Suppressor macrophage (primary cell): ENCODE measurements at regions not wholly inside any gene's neighbourhood (a gene's known extent, or its start where the extent isn't known, plus 50 kb on each side); places are given as distances from the start of the nearest gene placed in this dataset.
A peak's percentile ranks its signal among the peaks of the same experiment; 100 is the strongest.
"Not testable (repeated sequence)": the region's sequence is repeated elsewhere in the genome, so short reads cannot be mapped to it uniquely, and the experiment has no call there.

Source experiments
- DNase-seq, 4 experiments: peaks; one replicate each; pipeline ENCODE4 v3.0.0-alpha.2; 2020 to 2022

DNA sequence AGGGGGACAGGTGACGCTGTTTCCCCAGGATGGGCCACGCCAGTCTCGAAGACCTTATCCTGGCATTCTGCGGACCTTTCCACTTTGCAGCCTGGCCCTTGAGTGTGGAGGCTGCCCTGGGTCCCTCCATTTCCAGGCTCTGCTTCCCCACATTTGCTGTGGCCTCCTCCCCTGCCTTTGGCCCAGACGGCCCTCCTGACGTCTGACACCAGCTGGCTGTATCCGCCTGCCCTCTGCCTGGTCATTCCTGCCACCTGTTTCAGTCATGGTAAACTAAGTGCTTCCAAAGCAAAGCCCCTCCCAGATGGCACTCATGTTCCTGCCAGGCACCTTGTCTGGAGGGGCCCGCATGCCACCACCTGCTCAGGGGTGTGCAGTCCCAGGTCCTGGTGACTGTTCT, 95.1 kb downstream of the ASB1 start:
- DNase-seq = no peak

GRCh38 chr2:238523158-238524110, 96.7 kb downstream of the ASB1 start:
- peak; percentile 9 to 37 (median 19) for DNase-seq

DNA sequence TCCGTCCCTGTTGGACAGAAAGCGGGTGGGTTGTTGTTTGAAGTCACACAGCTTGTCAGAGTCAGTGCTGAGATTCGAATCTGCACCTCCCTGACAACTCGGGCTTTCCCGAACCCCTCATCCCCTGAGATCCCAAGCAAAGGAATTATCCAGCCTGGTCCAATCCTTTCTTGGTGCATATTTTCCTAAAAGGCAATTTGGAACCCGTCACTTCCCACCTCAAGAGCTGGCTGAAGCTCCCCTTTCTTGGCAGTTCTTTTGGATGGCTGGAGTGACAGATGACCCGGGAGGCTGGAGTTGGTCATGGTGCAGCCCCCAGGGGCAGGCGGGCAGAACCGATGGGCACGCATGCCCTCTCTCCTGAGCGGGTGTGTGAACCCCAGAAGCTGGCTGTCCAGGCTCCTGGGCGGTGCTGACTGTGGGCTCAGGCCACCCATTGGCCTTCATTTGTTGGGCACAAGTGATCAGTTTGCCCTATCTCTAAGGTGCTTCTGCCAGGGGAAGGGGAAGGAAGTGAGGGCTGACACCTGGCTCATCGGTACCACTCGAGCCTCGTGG, 97.8 kb downstream of the ASB1 start:
- DNase-seq = no peak

DNA sequence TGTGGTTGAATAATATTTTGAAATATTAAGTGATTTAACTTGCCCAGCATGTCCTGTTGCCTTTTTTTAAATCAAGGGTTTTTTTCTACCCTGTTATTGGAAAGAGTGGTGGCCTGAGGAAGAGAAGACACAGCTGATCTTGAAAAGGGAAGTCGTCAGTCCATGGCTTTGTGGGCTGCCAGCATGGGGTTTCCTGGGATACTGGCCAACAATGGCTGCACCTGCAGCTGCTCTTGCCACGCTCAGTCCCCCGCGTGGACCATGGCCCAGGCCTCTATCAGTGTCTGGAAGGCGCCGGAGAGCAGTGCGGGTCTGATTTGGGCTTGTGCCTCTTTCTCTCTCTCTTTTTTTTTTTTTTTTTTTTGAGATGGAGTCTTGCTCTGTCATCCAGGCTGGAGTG, 99.3 kb downstream of the ASB1 start:
- peak in 3 of 4 experiments; percentile 22 to 58 (median 31) for DNase-seq

- no peak for DNase-seq
Observed at GRCh38 chr2:238527565-238527964, 100.8 kb downstream of the ASB1 start.

- no peak for DNase-seq
Observed at GRCh38 chr2:238528953-238529781, 102.4 kb downstream of the ASB1 start.

- DNase-seq = not testable (repeated sequence)
Observed at GRCh38 chr2:238531017-238531645, 104.4 kb downstream of the ASB1 start.

DNA sequence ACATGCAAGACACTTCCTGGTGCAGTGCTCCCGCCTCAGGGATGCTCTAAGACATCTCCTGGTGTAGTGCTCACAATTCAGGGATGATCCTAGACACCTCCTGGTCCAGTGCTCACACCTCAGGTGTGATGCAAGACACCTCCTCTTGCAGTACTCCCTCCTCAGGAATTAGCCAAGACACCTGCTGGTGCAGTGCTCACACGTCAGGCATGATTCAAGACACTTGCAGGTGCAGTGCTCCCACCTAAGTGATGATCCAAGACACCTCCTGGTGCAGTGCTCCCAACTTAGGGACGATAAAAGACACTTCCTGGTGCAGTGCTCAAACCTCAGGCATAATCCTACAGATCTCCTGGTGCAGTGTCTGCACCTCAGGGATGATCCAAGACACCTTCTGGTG, 117.0 kb downstream of the ASB1 start:
- not testable (repeated sequence) for DNase-seq

GRCh38 chr2:238548902-238549462, 122.3 kb downstream of the ASB1 start:
- no peak for DNase-seq

- DNase-seq = no peak
Observed at GRCh38 chr2:238549866-238550265, 123.1 kb downstream of the ASB1 start.

GRCh38 chr2:238551091-238551490, 124.4 kb downstream of the ASB1 start:
- no peak for DNase-seq

GRCh38 chr2:238552226-238552625, 125.5 kb downstream of the ASB1 start:
- DNase-seq = no peak

DNA sequence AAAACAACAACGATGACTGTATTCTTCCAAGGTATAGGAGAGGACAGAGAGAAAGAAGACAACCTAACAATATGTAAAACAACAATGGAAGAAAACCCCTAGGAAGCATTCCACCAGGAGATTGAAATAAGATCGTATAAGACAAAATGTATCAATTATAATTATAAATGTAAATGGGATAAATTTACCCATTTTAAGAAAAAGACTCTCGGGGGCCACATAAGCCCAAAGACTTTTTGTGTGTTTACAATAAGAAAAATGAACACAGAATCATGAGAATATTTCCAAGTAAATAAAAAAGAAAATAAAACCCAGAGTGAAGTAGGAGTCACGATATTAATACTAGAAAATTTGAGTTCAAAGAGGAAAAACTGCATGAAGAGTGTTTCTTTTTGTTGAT, 126.4 kb downstream of the ASB1 start:
- DNase-seq = no peak

DNA sequence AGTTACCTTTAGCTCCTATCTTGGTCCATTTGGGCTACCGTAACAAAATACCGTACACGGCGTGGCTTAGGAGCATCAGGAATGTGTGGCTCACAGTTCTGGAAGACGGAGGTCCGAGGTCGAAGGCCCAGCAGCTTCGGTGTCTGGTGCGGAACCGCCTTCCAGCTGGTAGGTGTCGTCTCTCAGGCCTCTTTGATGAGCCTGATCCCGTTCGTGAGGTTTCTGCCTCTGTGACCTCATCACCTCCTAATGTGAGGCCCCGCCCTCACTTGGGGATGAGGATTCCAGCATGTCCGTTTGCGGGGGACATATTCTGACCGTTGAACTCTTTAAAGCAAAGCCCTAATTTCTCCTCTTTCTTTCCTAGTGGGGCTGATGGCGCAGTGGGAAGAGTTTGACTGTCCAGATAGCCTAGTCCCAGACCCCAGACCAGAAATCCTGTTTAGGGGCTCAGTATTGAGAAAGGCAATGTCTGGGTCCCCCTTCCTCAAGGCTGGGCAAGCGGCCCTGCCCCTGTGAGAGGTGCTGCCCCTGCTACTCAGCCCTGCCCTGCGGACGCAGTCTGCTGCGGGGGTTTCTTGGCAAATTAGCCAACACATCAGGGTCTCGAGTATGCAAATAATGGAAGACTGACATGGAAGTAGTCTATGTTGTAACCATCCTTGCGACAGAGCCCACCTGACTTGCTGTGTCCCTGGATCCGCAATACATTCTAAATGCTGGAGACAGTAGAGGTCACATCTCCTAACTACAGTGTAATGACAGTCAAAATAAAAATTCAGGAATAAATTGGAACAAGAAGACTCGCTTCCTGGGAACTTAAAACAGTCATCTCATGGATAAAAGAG, 128.0 kb downstream of the ASB1 start:
- DNase-seq = peak; percentile 32 to 50 (median 43)

DNA sequence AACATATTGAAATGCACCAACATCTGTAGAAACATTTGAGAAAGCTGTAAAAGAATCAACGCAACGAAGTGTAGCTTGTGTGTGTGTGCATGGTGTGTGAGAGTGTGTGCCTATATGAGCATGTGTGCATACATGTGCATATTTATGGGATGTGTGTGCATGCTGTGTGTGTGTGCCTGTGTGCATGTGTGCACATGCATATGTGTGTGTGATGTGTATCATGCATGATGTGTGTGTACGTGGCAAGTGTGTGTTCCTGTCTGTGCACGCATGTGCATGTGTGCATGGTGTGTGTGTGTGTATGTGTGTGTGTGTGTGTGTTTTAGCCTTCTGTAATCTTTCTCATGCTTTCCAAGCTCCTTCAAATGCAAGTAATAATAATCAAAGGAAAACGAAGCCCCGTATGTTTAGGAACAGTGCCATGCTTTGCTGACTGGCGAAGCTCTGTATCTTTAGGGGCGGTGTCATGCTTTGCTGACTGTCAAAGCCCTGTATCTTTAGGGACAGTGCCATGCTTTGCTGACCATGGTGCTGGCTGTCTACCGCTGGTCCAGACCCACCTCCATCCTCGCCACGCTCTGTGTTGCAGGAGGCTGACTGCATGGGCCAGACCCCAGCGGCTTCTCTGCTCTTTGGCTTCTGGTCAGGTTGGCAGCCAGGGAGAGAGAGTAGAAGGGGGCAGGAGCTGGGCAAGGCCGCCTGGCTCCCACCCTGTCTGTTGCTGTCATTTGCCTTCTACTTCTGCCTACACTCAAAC, 129.2 kb downstream of the ASB1 start:
- DNase-seq = no peak

- DNase-seq = no peak
Observed at GRCh38 chr2:238557431-238557830, 130.7 kb downstream of the ASB1 start.

DNA sequence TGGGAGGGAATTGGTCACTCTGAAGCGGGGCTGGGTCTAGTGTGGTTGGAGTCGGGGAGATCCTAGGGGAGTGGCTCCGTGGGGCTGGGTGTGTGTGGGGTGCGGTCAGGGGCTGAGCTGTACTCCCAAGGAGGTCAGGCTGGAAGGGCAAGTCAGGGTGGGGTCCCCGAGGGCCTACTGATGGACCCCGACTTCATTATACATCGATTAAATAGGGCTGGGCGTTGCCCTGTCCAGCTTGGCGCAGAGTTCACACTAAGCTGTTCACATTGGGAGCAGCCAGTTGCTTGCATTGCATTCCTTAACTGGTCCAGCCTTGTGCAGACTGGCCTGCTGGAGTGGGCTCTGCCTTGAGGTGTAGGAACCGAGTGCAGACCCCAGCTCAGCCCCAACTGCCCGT, 131.2 kb downstream of the ASB1 start:
- DNase-seq = no peak

DNA sequence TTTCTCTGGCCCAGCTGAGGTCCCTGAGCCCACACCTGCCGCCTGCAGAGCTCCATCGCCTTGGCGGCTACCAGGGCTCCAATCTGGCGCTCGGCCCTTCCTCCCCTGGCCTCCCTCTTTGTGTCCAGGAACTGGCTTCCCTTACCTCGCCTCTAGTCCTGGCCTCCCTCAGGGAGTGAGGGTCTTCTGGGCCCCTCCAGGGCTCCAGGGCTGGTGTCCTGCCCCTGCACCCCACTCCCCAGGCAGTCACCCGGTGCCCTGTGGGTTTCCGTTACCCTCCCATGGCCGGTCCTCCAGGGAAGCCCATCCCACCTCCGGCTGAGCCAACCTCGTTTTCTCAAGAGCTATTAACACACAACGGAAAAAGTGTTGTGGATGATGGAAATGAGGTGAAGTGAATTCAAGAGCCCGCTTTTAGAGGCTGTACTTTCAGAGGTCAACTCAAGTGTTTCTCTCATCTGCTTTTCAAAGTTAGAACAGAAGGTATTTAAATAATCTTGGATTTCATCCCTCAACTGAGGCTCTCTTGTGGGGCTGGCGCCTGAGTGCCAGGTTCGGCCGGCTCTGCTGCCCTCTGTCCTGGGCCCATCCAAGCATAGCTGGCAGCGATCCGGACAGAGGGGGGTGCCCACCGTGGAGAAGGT, 131.9 kb downstream of the ASB1 start:
- DNase-seq = no peak

DNA sequence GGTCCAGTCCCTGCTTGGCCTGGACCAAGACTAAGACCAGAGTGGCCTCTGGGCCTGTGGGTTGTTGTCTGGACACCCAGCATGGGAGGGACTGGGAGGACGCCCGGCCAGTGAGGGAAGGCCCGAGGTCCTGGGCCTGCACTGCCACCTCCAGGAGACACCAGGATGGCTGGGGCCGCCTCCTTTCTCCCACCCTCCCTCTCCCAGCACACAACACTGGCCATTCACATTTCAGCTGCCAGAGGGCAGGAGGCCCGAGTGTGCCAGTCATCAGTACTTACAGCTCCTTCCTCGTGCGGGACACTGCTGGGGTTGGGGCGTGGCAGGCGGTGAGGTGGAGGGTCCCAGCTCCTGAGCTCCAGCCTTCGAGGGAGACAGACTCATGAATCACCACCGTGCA, 133.5 kb downstream of the ASB1 start:
- DNase-seq = no peak

DNA sequence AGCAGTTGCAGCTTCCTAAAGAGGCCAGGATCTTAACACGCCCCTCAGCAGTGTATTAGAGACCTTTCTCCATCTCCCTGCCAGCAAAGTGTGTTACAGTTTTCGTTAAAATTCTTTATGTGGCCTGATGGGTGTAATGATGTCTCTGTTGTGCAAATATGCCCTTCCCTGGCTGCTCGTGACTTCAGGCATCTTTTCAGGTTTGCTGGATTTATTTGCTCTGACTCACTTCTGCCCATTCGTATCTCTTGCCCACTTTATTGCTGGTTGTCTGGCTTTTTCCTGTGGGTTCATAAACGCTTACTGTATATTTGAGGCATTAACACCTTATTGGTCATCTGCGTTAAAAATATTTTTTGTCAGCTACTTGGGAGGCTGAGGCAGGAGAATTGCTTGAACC, 134.5 kb downstream of the ASB1 start:
- DNase-seq = no peak
